ENCODE measurements at regions not wholly inside any gene's neighbourhood (a gene's known extent, or its start where the extent isn't known, plus 50 kb on each side); places are given as distances from the start of the nearest gene placed in this dataset.

- no peaks in the 10 kb centered on the region for H3K36me3 ChIP-seq (ENCODE audit: control insufficient read depth in 1 of 2, insufficient read depth in 2 of 2, low read length in 2 of 2)
- no peaks in the 10 kb centered on the region for H3K27me3 ChIP-seq (ENCODE audit: insufficient read depth, low read length)
- H3K9me3 ChIP-seq (ENCODE audit: control insufficient read depth in 1 of 2, insufficient read depth in 1 of 2, low read depth in 1 of 2, low read length in 2 of 2), result no peaks in the 10 kb centered on the region; a peak in 2 of 4 replicates
- H3K27ac ChIP-seq (ENCODE audit: low read depth, low read length), result no peak overlapping the region
- no peaks in the 10 kb centered on the region for H4K20me1 ChIP-seq (ENCODE audit: insufficient read depth)
- intact Hi-C loops (cut with micrococcal nuclease), result no loop called here
- ATAC-seq (no peak), DNase-seq (ENCODE audit: low read depth, low spot score) (no peak)
- no peaks in the 10 kb centered on the region for H3K9me2 ChIP-seq (ENCODE audit: insufficient read depth)
- ChIA-PET POLR2A (no interaction called here), RAD21 (ENCODE audit: low non-redundant PET in 1 of 2, low total read pairs in 2 of 2, uncharacterized antibody in 2 of 2, unreplicated experiment in 2 of 2) (no interaction called here), CTCF (no interaction called here)
- H2AFZ ChIP-seq (ENCODE audit: low read depth, low read length, poor library complexity, severe bottlenecking), result no peak overlapping the region
- TF ChIP-seq ZNF274 (IDR thresholded peaks at IDR 0.05; ENCODE audit: low read depth, low read length) (no peak), SP1 (IDR thresholded peaks at IDR 0.05; ENCODE audit: low read depth) (no peak), SRF (IDR thresholded peaks at IDR 0.05; ENCODE audit: low read depth) (no peak), FOSL1 (IDR thresholded peaks at IDR 0.05; ENCODE audit: low read depth) (no peak), ZFX (IDR thresholded peaks at IDR 0.05) (no peak), RAD21 (IDR thresholded peaks at IDR 0.05; ENCODE audit: low read depth) (no peak), EZH2 (IDR thresholded peaks at IDR 0.05) (no peak), YY1 (IDR thresholded peaks at IDR 0.05; ENCODE audit: extremely low read depth, insufficient replicate concordance, low read depth, low read length) (no peak)
- TF ChIP-seq, protein P1, sequence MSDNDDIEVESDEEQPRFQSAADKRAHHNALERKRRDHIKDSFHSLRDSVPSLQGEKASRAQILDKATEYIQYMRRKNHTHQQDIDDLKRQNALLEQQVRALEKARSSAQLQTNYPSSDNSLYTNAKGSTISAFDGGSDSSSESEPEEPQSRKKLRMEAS (IDR thresholded peaks at IDR 0.05), result no peak
- no peak overlapping the region for H3K9ac ChIP-seq (ENCODE audit: low read length)
- H3K4me1 ChIP-seq (ENCODE audit: control insufficient read depth in 1 of 2, insufficient read depth in 2 of 2, low read length in 2 of 2), result no peaks in the 10 kb centered on the region
- no peak overlapping the region for H3K4me2 ChIP-seq (ENCODE audit: low read length)
- H3K79me2 ChIP-seq (ENCODE audit: insufficient read depth, low read length), result no peaks in the 10 kb centered on the region
- no TSS peak for BruUV-seq (replicated peaks)
- no peak overlapping the region for H3K4me3 ChIP-seq (replicated peaks in 1 of 2; ENCODE audit: low read depth in 1 of 2, low read length in 2 of 2)
Observed at GRCh38 chr14:46091819-46092218, 559.8 kb downstream of the RPL10L start.

- no peak overlapping the region for H3K9ac ChIP-seq (ENCODE audit: low read length)
- H4K20me1 ChIP-seq (ENCODE audit: insufficient read depth), result no peaks in the 10 kb centered on the region
- H3K4me1 ChIP-seq (ENCODE audit: control insufficient read depth in 1 of 2, insufficient read depth in 2 of 2, low read length in 2 of 2), result no peaks in the 10 kb centered on the region
- no TSS peak for BruUV-seq (replicated peaks)
- ChIA-PET RAD21 (ENCODE audit: low non-redundant PET in 1 of 2, low total read pairs in 2 of 2, uncharacterized antibody in 2 of 2, unreplicated experiment in 2 of 2) (no interaction called here), CTCF (no interaction called here), POLR2A (no interaction called here)
- H3K9me3 ChIP-seq (ENCODE audit: control insufficient read depth in 1 of 2, insufficient read depth in 1 of 2, low read depth in 1 of 2, low read length in 2 of 2), result peaks cover 0 to 8% of the 10 kb centered on the region in 2 experiments; a peak in 2 of 4 replicates
- H3K36me3 ChIP-seq (ENCODE audit: control insufficient read depth in 1 of 2, insufficient read depth in 2 of 2, low read length in 2 of 2), result no peaks in the 10 kb centered on the region
- TF ChIP-seq EGR1 (IDR thresholded peaks at IDR 0.05; ENCODE audit: low read depth) (no peak), SP1 (IDR thresholded peaks at IDR 0.05; ENCODE audit: low read depth) (no peak), ZFX (IDR thresholded peaks at IDR 0.05) (no peak), SIN3A (IDR thresholded peaks at IDR 0.05; ENCODE audit: low read depth) (no peak), RAD21 (IDR thresholded peaks at IDR 0.05; ENCODE audit: low read depth) (no peak), FOSL1 (IDR thresholded peaks at IDR 0.05; ENCODE audit: low read depth) (no peak), ZBTB33 (IDR thresholded peaks at IDR 0.05; ENCODE audit: extremely low read depth, insufficient replicate concordance, low read length) (no peak), CEBPB (IDR thresholded peaks at IDR 0.05; ENCODE audit: low read depth) (no peak), EZH2phosphoT487 (IDR thresholded peaks at IDR 0.05; ENCODE audit: borderline replicate concordance) (no peak), POLR2AphosphoS5 (IDR thresholded peaks at IDR 0.05; ENCODE audit: low read depth, low read length) (no peak), ELF1 (IDR thresholded peaks at IDR 0.05; ENCODE audit: borderline replicate concordance, low read depth) (no peak)
- TF ChIP-seq, protein P1 (IDR thresholded peaks at IDR 0.05), result no peak
- TF ChIP-seq, protein P2, sequence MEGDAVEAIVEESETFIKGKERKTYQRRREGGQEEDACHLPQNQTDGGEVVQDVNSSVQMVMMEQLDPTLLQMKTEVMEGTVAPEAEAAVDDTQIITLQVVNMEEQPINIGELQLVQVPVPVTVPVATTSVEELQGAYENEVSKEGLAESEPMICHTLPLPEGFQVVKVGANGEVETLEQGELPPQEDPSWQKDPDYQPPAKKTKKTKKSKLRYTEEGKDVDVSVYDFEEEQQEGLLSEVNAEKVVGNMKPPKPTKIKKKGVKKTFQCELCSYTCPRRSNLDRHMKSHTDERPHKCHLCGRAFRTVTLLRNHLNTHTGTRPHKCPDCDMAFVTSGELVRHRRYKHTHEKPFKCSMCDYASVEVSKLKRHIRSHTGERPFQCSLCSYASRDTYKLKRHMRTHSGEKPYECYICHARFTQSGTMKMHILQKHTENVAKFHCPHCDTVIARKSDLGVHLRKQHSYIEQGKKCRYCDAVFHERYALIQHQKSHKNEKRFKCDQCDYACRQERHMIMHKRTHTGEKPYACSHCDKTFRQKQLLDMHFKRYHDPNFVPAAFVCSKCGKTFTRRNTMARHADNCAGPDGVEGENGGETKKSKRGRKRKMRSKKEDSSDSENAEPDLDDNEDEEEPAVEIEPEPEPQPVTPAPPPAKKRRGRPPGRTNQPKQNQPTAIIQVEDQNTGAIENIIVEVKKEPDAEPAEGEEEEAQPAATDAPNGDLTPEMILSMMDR (IDR thresholded peaks at IDR 0.05 in 2 of 3, conservative IDR thresholded peaks at IDR 0.05 in 1 of 3; ENCODE audit: borderline replicate concordance in 1 of 3, insufficient read depth in 1 of 3, low read depth in 2 of 3, low read length in 2 of 3), result no peak
- no peaks in the 10 kb centered on the region for H3K9me2 ChIP-seq (ENCODE audit: insufficient read depth)
- H3K4me3 ChIP-seq (replicated peaks in 1 of 2; ENCODE audit: low read depth in 1 of 2, low read length in 2 of 2), result no peak overlapping the region
- H3K4me2 ChIP-seq (ENCODE audit: low read length), result no peak overlapping the region
- H2AFZ ChIP-seq (ENCODE audit: low read depth, low read length, poor library complexity, severe bottlenecking), result no peak overlapping the region
- H3K79me2 ChIP-seq (ENCODE audit: insufficient read depth, low read length), result no peaks in the 10 kb centered on the region
- H3K27me3 ChIP-seq (ENCODE audit: insufficient read depth, low read length), result no peaks in the 10 kb centered on the region
- ATAC-seq, result no peak
- H3K27ac ChIP-seq (ENCODE audit: low read depth, low read length), result no peak overlapping the region
- no peak for DNase-seq (ENCODE audit: low read depth, low spot score)
- intact Hi-C loops (cut with micrococcal nuclease), result no loop called here
Observed at GRCh38 chr14:46087604-46088003, 564.0 kb downstream of the RPL10L start.
